GM12891 (cell line): ENCODE measurements at regions not wholly inside any gene's neighbourhood (a gene's known extent, or its start where the extent isn't known, plus 50 kb on each side); places are given as distances from the start of the nearest gene placed in this dataset.

ENCODE experiments used
- PAX5 ChIP-seq: IDR thresholded peaks from 2 replicates; pipeline ENCODE4 v1.6.1; 2011; ENCODE audit warnings: low read length, moderate library complexity, mild to moderate bottlenecking; ENCODE audit not compliant: insufficient read depth, severe bottlenecking
- POLR2A ChIP-seq: IDR thresholded peaks from 2 replicates; pipeline ENCODE4 v1.6.1; 2011; ENCODE audit warnings: low read depth, low read length, control low read depth
- POLR2AphosphoS5 ChIP-seq: IDR thresholded peaks from 2 replicates; pipeline ENCODE4 v1.6.1; 2011; ENCODE audit warnings: low read depth, low read length, control low read depth
- POU2F2 ChIP-seq: IDR thresholded peaks from 2 replicates; pipeline ENCODE4 v1.6.1; 2011; ENCODE audit warnings: low read depth, mild to moderate bottlenecking, control low read depth, low read length, moderate library complexity
- SPI1 ChIP-seq: IDR thresholded peaks from 2 replicates; pipeline ENCODE4 v1.6.1; 2011; ENCODE audit warnings: low read depth, low read length, control low read depth
- TAF1 ChIP-seq: IDR thresholded peaks from 2 replicates; pipeline ENCODE4 v1.6.1; 2011; ENCODE audit warnings: low read depth, low read length, control low read depth

DNA sequence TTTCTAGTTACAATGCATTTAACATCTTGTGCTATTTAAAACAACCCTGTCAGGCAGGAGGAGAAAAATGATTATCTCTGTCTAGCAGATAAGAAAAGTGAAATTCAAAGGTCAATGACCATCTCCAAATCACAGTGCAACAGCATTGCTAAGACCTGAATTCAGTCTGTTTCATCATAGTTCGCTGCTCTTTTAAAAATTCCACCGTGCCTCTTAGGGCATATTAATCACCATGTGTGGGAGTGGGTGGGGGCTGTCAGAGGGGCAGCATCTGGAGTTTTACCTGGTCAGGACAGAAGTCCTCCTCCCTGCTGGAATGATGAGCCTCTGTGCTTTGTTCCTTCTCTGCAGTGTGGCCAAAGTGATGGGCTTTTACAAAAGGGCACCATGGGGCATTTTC, 418.7 kb upstream of the RGPD4 start:
- TF ChIP-seq POLR2AphosphoS5 (no peak), POLR2A (no peak), TAF1 (no peak), POU2F2 (no peak), PAX5 (no peak), SPI1 (no peak)
